ENCODE measurements at regions not wholly inside any gene's neighbourhood (a gene's known extent, or its start where the extent isn't known, plus 50 kb on each side); places are given as distances from the start of the nearest gene placed in this dataset.
"Not testable (repeated sequence)": the region's sequence is repeated elsewhere in the genome, so short reads cannot be mapped to it uniquely, and the experiment has no call there.

DNA sequence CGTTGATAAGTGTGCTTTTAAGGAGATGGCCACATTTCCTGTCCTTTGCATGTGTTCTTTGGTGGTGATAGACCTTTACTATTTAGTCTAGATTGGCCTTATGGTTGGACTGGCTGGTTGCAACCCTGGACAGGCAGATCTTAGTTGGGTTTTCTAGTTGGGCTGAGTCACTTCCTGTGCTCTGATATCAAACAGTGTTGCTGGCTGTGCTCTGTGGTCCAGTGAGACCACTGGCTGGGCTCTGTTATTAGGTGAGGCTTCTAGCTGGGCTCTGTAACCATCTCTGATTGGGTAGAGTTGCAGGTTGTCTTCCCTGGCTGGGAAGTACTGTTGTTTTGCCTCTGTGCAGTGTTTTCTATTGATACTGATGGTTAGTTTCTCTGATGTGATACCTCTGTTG is 432.5 kb downstream of the LRRC70 start:
- no peak overlapping the region for H3K4me3 ChIP-seq (ENCODE audit: low read depth, low read length)
- TF ChIP-seq, protein P1, sequence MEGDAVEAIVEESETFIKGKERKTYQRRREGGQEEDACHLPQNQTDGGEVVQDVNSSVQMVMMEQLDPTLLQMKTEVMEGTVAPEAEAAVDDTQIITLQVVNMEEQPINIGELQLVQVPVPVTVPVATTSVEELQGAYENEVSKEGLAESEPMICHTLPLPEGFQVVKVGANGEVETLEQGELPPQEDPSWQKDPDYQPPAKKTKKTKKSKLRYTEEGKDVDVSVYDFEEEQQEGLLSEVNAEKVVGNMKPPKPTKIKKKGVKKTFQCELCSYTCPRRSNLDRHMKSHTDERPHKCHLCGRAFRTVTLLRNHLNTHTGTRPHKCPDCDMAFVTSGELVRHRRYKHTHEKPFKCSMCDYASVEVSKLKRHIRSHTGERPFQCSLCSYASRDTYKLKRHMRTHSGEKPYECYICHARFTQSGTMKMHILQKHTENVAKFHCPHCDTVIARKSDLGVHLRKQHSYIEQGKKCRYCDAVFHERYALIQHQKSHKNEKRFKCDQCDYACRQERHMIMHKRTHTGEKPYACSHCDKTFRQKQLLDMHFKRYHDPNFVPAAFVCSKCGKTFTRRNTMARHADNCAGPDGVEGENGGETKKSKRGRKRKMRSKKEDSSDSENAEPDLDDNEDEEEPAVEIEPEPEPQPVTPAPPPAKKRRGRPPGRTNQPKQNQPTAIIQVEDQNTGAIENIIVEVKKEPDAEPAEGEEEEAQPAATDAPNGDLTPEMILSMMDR (IDR thresholded peaks at IDR 0.05; ENCODE audit: low read depth, low read length) = no peak

DNA sequence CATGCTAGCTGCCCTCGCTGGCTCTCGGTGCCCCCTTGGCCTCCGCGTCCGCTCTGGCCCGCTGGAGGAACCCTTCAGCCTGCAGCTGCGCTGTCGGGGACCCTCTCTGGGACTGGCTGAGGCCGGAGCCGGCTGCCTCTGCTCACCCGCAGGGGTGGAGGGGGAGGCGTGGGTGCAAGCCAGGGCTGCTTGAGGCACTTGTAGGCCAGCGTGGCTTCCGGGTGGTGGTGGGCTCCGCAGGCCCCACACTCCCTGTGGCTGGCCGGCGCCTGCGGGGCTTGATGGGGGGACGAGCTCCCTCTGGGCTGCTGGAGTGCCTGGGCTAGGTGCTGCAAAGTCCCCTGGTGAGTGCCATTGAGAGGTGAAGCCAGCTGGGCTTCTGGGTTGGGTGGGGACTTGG is 429.6 kb downstream of the LRRC70 start:
- no peak overlapping the region for H3K4me3 ChIP-seq (ENCODE audit: low read depth, low read length)
- TF ChIP-seq, protein P1 (IDR thresholded peaks at IDR 0.05; ENCODE audit: low read depth, low read length) = no peak

DNA sequence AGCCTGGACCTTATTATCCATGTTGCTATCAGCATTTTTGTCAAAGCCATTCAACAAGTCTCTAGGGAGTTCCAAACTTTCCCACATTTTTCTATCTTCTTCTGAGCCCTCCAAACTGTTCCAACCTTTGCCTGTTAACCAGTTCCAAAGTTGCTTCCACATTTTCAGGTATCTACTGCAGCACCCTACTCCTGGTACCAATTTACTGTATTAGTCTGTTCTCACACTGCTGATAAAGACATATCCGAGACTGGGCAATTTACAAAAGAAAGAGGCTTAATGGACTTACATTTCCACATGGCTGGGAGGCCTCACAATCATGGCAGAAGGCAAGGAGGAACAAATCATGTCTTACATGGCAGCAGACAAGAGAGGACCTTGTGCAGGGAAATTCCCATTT is 416.2 kb downstream of the LRRC70 start:
- not testable (repeated sequence) for H3K4me3 ChIP-seq (ENCODE audit: low read depth, low read length)

DNA sequence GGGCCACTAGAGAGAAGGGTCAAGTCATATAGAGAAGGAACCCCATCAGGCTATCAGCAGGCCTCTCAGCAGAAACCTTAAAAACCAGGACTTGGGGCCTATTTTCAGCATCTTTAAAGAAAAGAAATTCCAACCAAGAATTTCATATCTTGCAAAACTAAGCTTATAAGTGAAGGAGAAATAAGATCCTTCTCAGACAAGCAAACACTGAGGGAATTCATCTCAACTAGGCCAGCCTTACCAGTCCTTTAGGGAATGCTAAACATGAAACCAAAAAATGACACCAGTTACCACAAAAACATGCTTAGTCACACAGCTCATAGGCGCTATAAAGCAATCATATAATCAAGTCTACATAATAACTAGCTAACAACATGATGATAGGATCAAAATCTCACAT is 407.1 kb downstream of the LRRC70 start:
- no peak overlapping the region for H3K4me3 ChIP-seq (ENCODE audit: low read depth, low read length)
- TF ChIP-seq, protein P1 (IDR thresholded peaks at IDR 0.05; ENCODE audit: low read depth, low read length) = no peak

DNA sequence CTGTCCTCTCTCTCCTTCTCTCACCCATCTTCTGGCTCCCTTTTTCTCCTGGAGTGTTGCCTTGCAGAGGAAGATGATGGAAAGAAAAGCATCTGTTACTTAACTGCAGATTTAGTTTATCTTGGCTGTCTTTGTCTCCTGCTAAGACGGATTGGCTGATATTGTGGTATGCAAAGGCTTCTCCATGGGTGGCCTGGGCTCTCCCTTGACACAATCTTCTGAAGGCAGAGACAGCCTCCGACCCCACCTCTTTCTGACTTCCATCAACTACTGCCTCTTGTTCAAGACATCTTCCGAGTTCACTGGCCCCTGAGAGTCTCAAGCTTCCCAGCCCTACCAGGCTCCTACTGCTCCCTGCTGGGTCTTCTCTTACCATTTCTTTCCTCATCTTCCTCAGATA is 403.7 kb downstream of the LRRC70 start:
- H3K4me3 ChIP-seq (ENCODE audit: low read depth, low read length) = no peak overlapping the region
- TF ChIP-seq, protein P1 (IDR thresholded peaks at IDR 0.05; ENCODE audit: low read depth, low read length) = no peak

DNA sequence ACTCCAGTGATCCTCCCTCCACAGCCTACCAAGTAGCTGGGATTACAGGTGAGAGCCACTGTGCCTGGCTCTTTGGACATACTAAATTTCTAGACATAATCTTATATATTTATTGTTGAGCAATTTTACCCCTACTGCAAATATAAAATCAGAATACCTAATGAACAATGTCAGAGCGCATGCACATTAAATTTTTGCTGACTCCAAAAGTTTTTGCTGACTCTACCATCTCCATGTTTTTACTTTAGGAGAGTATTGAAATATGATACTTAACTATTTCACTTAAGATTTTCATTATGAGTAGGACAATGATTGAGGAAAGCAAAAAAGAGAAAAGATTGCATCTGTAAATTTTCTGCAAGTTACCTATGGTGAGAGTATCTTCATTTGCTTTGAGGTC is 402.3 kb downstream of the LRRC70 start:
- H3K4me3 ChIP-seq (ENCODE audit: low read depth, low read length) = no peak overlapping the region
- TF ChIP-seq, protein P1 (IDR thresholded peaks at IDR 0.05; ENCODE audit: low read depth, low read length) = no peak

DNA sequence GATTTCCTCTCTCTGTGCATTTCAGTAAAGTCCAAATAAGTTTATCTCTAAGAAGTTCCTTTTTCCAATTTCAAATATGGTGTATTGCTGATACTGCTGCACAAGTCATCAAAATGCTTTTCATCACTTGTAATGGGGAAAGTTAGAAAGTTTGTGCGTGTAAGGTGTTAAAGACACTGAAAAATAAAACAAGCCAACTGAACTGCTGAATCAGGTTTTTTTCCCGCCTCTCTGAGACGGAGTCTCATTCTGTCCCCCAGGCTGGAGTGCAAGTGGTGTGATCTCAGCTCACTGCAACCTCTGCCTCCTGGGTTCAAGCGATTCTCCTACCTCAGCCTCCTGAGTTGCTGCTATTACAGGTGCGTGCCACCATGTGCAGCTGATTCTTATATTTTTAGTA is 400.9 kb downstream of the LRRC70 start:
- TF ChIP-seq, protein P1 (IDR thresholded peaks at IDR 0.05; ENCODE audit: low read depth, low read length) = no peak
- no peak overlapping the region for H3K4me3 ChIP-seq (ENCODE audit: low read depth, low read length)

DNA sequence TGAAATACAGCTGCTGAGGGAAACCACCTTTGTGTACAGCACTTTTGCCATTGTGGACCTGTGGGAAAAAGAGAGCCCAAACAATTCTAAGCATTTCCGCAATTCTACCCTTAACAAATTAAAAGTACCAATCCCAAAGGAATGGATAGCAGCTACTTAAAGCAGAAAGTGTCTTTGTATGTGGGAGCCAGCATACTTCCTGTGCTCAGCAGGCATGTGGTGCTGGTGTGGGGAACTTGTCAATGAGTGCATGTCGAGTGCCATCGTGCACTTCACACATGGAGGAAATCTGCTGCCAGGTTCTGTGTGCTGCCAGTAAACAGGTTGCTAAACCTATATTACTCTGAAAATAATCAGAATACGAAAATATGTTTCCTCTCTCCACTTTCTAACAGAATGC is 399.0 kb downstream of the LRRC70 start:
- TF ChIP-seq, protein P1 (IDR thresholded peaks at IDR 0.05; ENCODE audit: low read depth, low read length) = no peak
- H3K4me3 ChIP-seq (ENCODE audit: low read depth, low read length) = no peak overlapping the region
